ENCODE measurements at regions not wholly inside any gene's neighbourhood (a gene's known extent, or its start where the extent isn't known, plus 50 kb on each side); places are given as distances from the start of the nearest gene placed in this dataset.
"Not testable (repeated sequence)": the region's sequence is repeated elsewhere in the genome, so short reads cannot be mapped to it uniquely, and the experiment has no call there.

- no peaks in the 10 kb centered on the region for H3K79me2 ChIP-seq (ENCODE audit: insufficient read depth, low read length)
- H3K9ac ChIP-seq (ENCODE audit: low read length) = no peak overlapping the region
- no peaks in the 10 kb centered on the region for H3K36me3 ChIP-seq (ENCODE audit: low read length)
- H2AFZ ChIP-seq (ENCODE audit: low read depth, low read length, severe bottlenecking) = no peak overlapping the region
- no peak for TF ChIP-seq EZH2phosphoT487 (conservative IDR thresholded peaks at IDR 0.05; ENCODE audit: low read length)
- no peak for TF ChIP-seq CTCF (IDR thresholded peaks at IDR 0.05; ENCODE audit: insufficient read depth, low read length, poor library complexity, severe bottlenecking)
- H3K4me2 ChIP-seq (ENCODE audit: low read depth, low read length, poor library complexity, severe bottlenecking) = no peak overlapping the region
- no peak overlapping the region for H3K4me3 ChIP-seq (ENCODE audit: insufficient read depth, low read length, poor library complexity, severe bottlenecking)
- H3K27ac ChIP-seq (ENCODE audit: low read depth, low read length) = no peak overlapping the region
- H3F3A ChIP-seq (ENCODE audit: insufficient read depth) = no peaks in the 10 kb centered on the region
- H3K27me3 ChIP-seq (ENCODE audit: low read length) = no peaks in the 10 kb centered on the region
- no peaks in the 10 kb centered on the region for H3K9me2 ChIP-seq (replicated peaks; ENCODE audit: insufficient read depth, low read length)
- no peaks in the 10 kb centered on the region for H4K20me1 ChIP-seq (ENCODE audit: low read depth, low read length)
- H3K9me3 ChIP-seq (ENCODE audit: insufficient read depth, low read length) = no peaks in the 10 kb centered on the region
These were observed 115.7 kb upstream of the S1PR3 start for GRCh38 chr9:88875400-88876120.

GRCh38 chr9:88880199-88880598 is 111.1 kb upstream of the S1PR3 start:
- H4K20me1 ChIP-seq (ENCODE audit: low read depth, low read length) = no peaks in the 10 kb centered on the region
- no peak for TF ChIP-seq EZH2phosphoT487 (conservative IDR thresholded peaks at IDR 0.05; ENCODE audit: low read length)
- no peak for TF ChIP-seq CTCF (IDR thresholded peaks at IDR 0.05; ENCODE audit: insufficient read depth, low read length, poor library complexity, severe bottlenecking)
- no peak overlapping the region for H3K4me2 ChIP-seq (ENCODE audit: low read depth, low read length, poor library complexity, severe bottlenecking)
- H3K9ac ChIP-seq (ENCODE audit: low read length) = no peak overlapping the region
- H3F3A ChIP-seq (ENCODE audit: insufficient read depth) = no peaks in the 10 kb centered on the region
- no peaks in the 10 kb centered on the region for H3K27me3 ChIP-seq (ENCODE audit: low read length)
- H3K4me3 ChIP-seq (ENCODE audit: insufficient read depth, low read length, poor library complexity, severe bottlenecking) = no peak overlapping the region
- H2AFZ ChIP-seq (ENCODE audit: low read depth, low read length, severe bottlenecking) = no peak overlapping the region
- no peaks in the 10 kb centered on the region for H3K9me3 ChIP-seq (ENCODE audit: insufficient read depth, low read length)
- H3K9me2 ChIP-seq (replicated peaks; ENCODE audit: insufficient read depth, low read length) = no peaks in the 10 kb centered on the region
- H3K79me2 ChIP-seq (ENCODE audit: insufficient read depth, low read length) = no peaks in the 10 kb centered on the region
- no peak overlapping the region for H3K27ac ChIP-seq (ENCODE audit: low read depth, low read length)
- H3K36me3 ChIP-seq (ENCODE audit: low read length) = no peaks in the 10 kb centered on the region

- not testable (repeated sequence) for H3K27me3 ChIP-seq (ENCODE audit: low read length); H4K20me1 ChIP-seq (ENCODE audit: low read depth, low read length); H3K4me2 ChIP-seq (ENCODE audit: low read depth, low read length, poor library complexity, severe bottlenecking); H3K9me3 ChIP-seq (ENCODE audit: insufficient read depth, low read length); H3K9ac ChIP-seq (ENCODE audit: low read length); H3K36me3 ChIP-seq (ENCODE audit: low read length); H3K79me2 ChIP-seq (ENCODE audit: insufficient read depth, low read length); H2AFZ ChIP-seq (ENCODE audit: low read depth, low read length, severe bottlenecking); H3K9me2 ChIP-seq (replicated peaks; ENCODE audit: insufficient read depth, low read length); H3K27ac ChIP-seq (ENCODE audit: low read depth, low read length); H3F3A ChIP-seq (ENCODE audit: insufficient read depth); H3K4me3 ChIP-seq (ENCODE audit: insufficient read depth, low read length, poor library complexity, severe bottlenecking)
These were observed 107.0 kb upstream of the S1PR3 start for GRCh38 chr9:88884291-88884690.

GRCh38 chr9:88886762-88887161 is 104.5 kb upstream of the S1PR3 start:
- H3K9me2 ChIP-seq (replicated peaks; ENCODE audit: insufficient read depth, low read length); H3K9ac ChIP-seq (ENCODE audit: low read length); H3K4me3 ChIP-seq (ENCODE audit: insufficient read depth, low read length, poor library complexity, severe bottlenecking): not testable (repeated sequence)

More at GRCh38 chr9:88886762-88887161, 104.5 kb upstream of the S1PR3 start:
- not testable (repeated sequence) for H2AFZ ChIP-seq (ENCODE audit: low read depth, low read length, severe bottlenecking); H3K27me3 ChIP-seq (ENCODE audit: low read length); H3K36me3 ChIP-seq (ENCODE audit: low read length); H3K9me3 ChIP-seq (ENCODE audit: insufficient read depth, low read length); H3F3A ChIP-seq (ENCODE audit: insufficient read depth); H3K27ac ChIP-seq (ENCODE audit: low read depth, low read length); H3K4me2 ChIP-seq (ENCODE audit: low read depth, low read length, poor library complexity, severe bottlenecking); H4K20me1 ChIP-seq (ENCODE audit: low read depth, low read length); H3K79me2 ChIP-seq (ENCODE audit: insufficient read depth, low read length)

All from SU-DHL-6 (cell line).